H9 (cell line): ENCODE measurements at regions not wholly inside any gene's neighbourhood (a gene's known extent, or its start where the extent isn't known, plus 50 kb on each side); places are given as distances from the start of the nearest gene placed in this dataset.

Source experiments
- DNase-seq: peaks from one replicate; pipeline ENCODE4 v3.0.0-alpha.2; 2017
- H2AFZ ChIP-seq: one replicate; pipeline ENCODE4 v1.6.1; 2013; ENCODE audit warnings: mild to moderate bottlenecking, low read length, control low read depth, moderate library complexity
- H2AK5ac ChIP-seq: 2 replicates; pipeline ENCODE4 v1.6.1; 2013; ENCODE audit warnings: low read length, control low read depth, mixed read lengths; ENCODE audit not compliant: insufficient read length
- H2BK120ac ChIP-seq: one replicate; pipeline ENCODE4 v1.6.1; 2013; ENCODE audit warnings: low read depth, mild to moderate bottlenecking, low read length, control low read depth, inconsistent platforms; ENCODE audit not compliant: poor library complexity, severe bottlenecking
- H2BK12ac ChIP-seq: 2 replicates; pipeline ENCODE4 v1.6.1; 2013; ENCODE audit warnings: low read length, control low read depth, mixed read lengths, low read depth; ENCODE audit not compliant: insufficient read length
- H2BK15ac ChIP-seq: 2 replicates; pipeline ENCODE4 v1.6.1; 2013; ENCODE audit warnings: low read depth, low read length, control low read depth
- H2BK20ac ChIP-seq: one replicate; pipeline ENCODE4 v1.6.1; 2013; ENCODE audit warnings: low read depth, mild to moderate bottlenecking, low read length, control low read depth, inconsistent platforms; ENCODE audit not compliant: poor library complexity, severe bottlenecking
- H2BK5ac ChIP-seq: 2 replicates; pipeline ENCODE4 v1.6.1; 2013; ENCODE audit warnings: low read length, control low read depth, mixed read lengths; ENCODE audit not compliant: insufficient read length
- H3K14ac ChIP-seq: 2 replicates; pipeline ENCODE4 v1.6.1; 2013; ENCODE audit warnings: low read length, control low read depth; ENCODE audit not compliant: insufficient read depth
- H3K18ac ChIP-seq: 2 replicates; pipeline ENCODE4 v1.6.1; 2013; ENCODE audit warnings: low read depth, mild to moderate bottlenecking, mixed read lengths, low read length, control low read depth; ENCODE audit not compliant: insufficient read length
- H3K23ac ChIP-seq: 2 replicates; pipeline ENCODE4 v1.6.1; 2013; ENCODE audit warnings: low read length, control low read depth, mixed read lengths, low read depth; ENCODE audit not compliant: insufficient read length
- H3K23me2 ChIP-seq: 2 replicates; pipeline ENCODE4 v1.6.1; 2013; ENCODE audit warnings: low read depth, mild to moderate bottlenecking, mixed read lengths, low read length, control low read depth; ENCODE audit not compliant: insufficient read length, poor library complexity, severe bottlenecking
- H3K27ac ChIP-seq: 2 replicates; pipeline ENCODE4 v1.5.1; 2013; ENCODE audit warnings: low read length, control low read depth, mixed read lengths, low read depth; ENCODE audit not compliant: insufficient read length
- H3K27me3 ChIP-seq: 2 replicates; pipeline ENCODE4 v1.6.1; 2013; ENCODE audit warnings: low read length, control low read depth, inconsistent platforms; ENCODE audit not compliant: insufficient read depth
- H3K4ac ChIP-seq: 2 replicates; pipeline ENCODE4 v1.6.1; 2013; ENCODE audit warnings: low read depth, mild to moderate bottlenecking, control low read depth, inconsistent platforms, low read length, moderate library complexity
- H3K4me1 ChIP-seq: 2 replicates; pipeline ENCODE4 v1.6.1; 2013; ENCODE audit warnings: low read length, control low read depth, inconsistent platforms; ENCODE audit not compliant: insufficient read depth
- H3K4me2 ChIP-seq: 2 replicates; pipeline ENCODE4 v1.6.1; 2013; ENCODE audit warnings: low read length, control low read depth, mixed read lengths; ENCODE audit not compliant: insufficient read length, insufficient read depth
- H3K56ac ChIP-seq: 2 replicates; pipeline ENCODE4 v1.6.1; 2013; ENCODE audit warnings: low read depth, mild to moderate bottlenecking, mixed read lengths, low read length, control low read depth; ENCODE audit not compliant: insufficient read length
- H3K79me1 ChIP-seq: 2 replicates; pipeline ENCODE4 v1.6.1; 2013; ENCODE audit warnings: low read depth, mild to moderate bottlenecking, moderate library complexity, low read length, control low read depth, inconsistent platforms; ENCODE audit not compliant: insufficient read depth, poor library complexity, severe bottlenecking
- H3K79me2 ChIP-seq: 2 replicates; pipeline ENCODE4 v1.6.1; 2013; ENCODE audit warnings: low read length, control low read depth, inconsistent platforms; ENCODE audit not compliant: insufficient read depth
- H3K9ac ChIP-seq: 2 replicates; pipeline ENCODE4 v1.6.1; 2013; ENCODE audit warnings: low read length, control low read depth, mixed read lengths; ENCODE audit not compliant: insufficient read length; ENCODE audit errors: extremely low read depth
- H3K9me3 ChIP-seq: one replicate; pipeline ENCODE4 v1.6.1; 2013; ENCODE audit warnings: low read depth, low read length, inconsistent platforms; ENCODE audit not compliant: control insufficient read depth
- H3T11ph ChIP-seq: one replicate; pipeline ENCODE4 v1.6.1; 2013; ENCODE audit warnings: mild to moderate bottlenecking, low read length, control low read depth, inconsistent platforms
- H4K20me1 ChIP-seq: one replicate; pipeline ENCODE4 v1.6.1; 2013; ENCODE audit not compliant: control insufficient read depth, insufficient read length, insufficient read depth
- H4K5ac ChIP-seq: 2 replicates; pipeline ENCODE4 v1.6.1; 2013; ENCODE audit warnings: low read depth, mild to moderate bottlenecking, mixed read lengths, low read length, control low read depth; ENCODE audit not compliant: insufficient read length
- H4K8ac ChIP-seq: replicated peaks from 2 replicates; pipeline ENCODE4 v1.6.1; 2013; ENCODE audit warnings: low read length, control low read depth, mixed read lengths, low read depth; ENCODE audit not compliant: insufficient read length
- H4K91ac ChIP-seq: 2 replicates; pipeline ENCODE4 v1.6.1; 2013; ENCODE audit warnings: low read depth, mild to moderate bottlenecking, moderate library complexity, mixed read lengths, low read length, control low read depth; ENCODE audit not compliant: insufficient read length
- H3K27ac Mint-ChIP-seq, 3 experiments: 2 replicates in 2 of 3; 3 replicates in 1 of 3; pipeline ENCODE4 v1.8.0; 2020 to 2021; ENCODE audit warnings: mixed read lengths in 3 of 3, mild to moderate bottlenecking in 1 of 3, moderate library complexity in 1 of 3
- H3K27me3 Mint-ChIP-seq: 2 replicates; pipeline ENCODE4 v1.8.0; 2021; ENCODE audit warnings: low read depth, mild to moderate bottlenecking, moderate library complexity, mixed read lengths
- H3K36me3 Mint-ChIP-seq, 3 experiments: 2 replicates in 2 of 3; 3 replicates in 1 of 3; pipeline ENCODE4 v1.8.0; 2020 to 2021; ENCODE audit warnings: low read depth in 3 of 3, mixed read lengths in 3 of 3; ENCODE audit not compliant: insufficient read depth in 1 of 3
- H3K4me1 Mint-ChIP-seq, 2 experiments: 2 replicates each; pipeline ENCODE4 v1.8.0; 2020; ENCODE audit warnings: mixed read lengths in 2 of 2
- H3K4me3 Mint-ChIP-seq, 2 experiments: 2 replicates in 1 of 2; 3 replicates in 1 of 2; pipeline ENCODE4 v1.8.0; 2020 to 2021; ENCODE audit warnings: mild to moderate bottlenecking in 2 of 2, mixed read lengths in 2 of 2, moderate library complexity in 1 of 2
- H3K9me3 Mint-ChIP-seq, 2 experiments: 2 replicates in 1 of 2; 3 replicates in 1 of 2; pipeline ENCODE4 v1.8.0; 2020; ENCODE audit warnings: mild to moderate bottlenecking in 2 of 2, mixed read lengths in 2 of 2, moderate library complexity in 1 of 2
- CTCF ChIP-seq: fragments of 200-600 bp; sonication (generic); conservative IDR thresholded peaks from 3 replicates; pipeline ENCODE4 v1.8.0; 2021; ENCODE audit warnings: antibody characterized with exemption, mild to moderate bottlenecking
- WGBS: extraction: QIAGEN DNeasy Blood & Tissue Kit; methylation state at CpG from one replicate; pipeline ENCODE4 v1.1.7; 2013; ENCODE audit warnings: missing lambda C conversion rate, low lambda C conversion rate, mixed read lengths; ENCODE audit not compliant: insufficient read length; ENCODE audit errors: extremely low coverage; 5-methylcytosine and 5-hydroxymethylcytosine counted together

GRCh38 chr10:113232928-113233511 is 283.0 kb downstream of the TCF7L2 start:
- no peak overlapping the region for H2BK5ac ChIP-seq
- H3K27ac Mint-ChIP-seq: peak overlapping the region in 2 of 3 experiments; percentile 39 to 44; a peak in 2 of 7 replicates
- no peak overlapping the region for H2BK20ac ChIP-seq
- H3K36me3 Mint-ChIP-seq: no peaks in the 10 kb centered on the region
- H3K23me2 ChIP-seq: no peaks in the 10 kb centered on the region
- no peaks in the 10 kb centered on the region for H4K20me1 ChIP-seq
- H3K9ac ChIP-seq: no peak overlapping the region
- peak overlapping the region; percentile 12 for H3K4me2 ChIP-seq
- H3K27me3 Mint-ChIP-seq: peaks cover 5% of the 10 kb centered on the region; the same call in 1 of the 2 replicates
- no CpG with 5 or more reads among the region's 5 CpGs for WGBS
- no peak overlapping the region for H3K27ac ChIP-seq
- no peaks in the 10 kb centered on the region for H3K27me3 ChIP-seq
- H3K79me1 ChIP-seq: no peaks in the 10 kb centered on the region
- H4K8ac ChIP-seq: no peak overlapping the region
- H3K79me2 ChIP-seq: no peaks in the 10 kb centered on the region
- H3K4ac ChIP-seq: no peak overlapping the region
- no peak overlapping the region for H3K23ac ChIP-seq
- no peaks in the 10 kb centered on the region; a peak in 1 of 5 replicates for H3K9me3 Mint-ChIP-seq
- H4K91ac ChIP-seq: no peak overlapping the region
- H3K4me1 Mint-ChIP-seq: peaks cover 7 to 12% of the 10 kb centered on the region in 2 experiments
- H3K4me1 ChIP-seq: no peaks in the 10 kb centered on the region
- H3K14ac ChIP-seq: no peak overlapping the region; the same call in 1 of the 2 replicates
- no peaks in the 10 kb centered on the region for H3K9me3 ChIP-seq
- no peak overlapping the region for H2AK5ac ChIP-seq
- DNase-seq: no peak
- no peak overlapping the region for H3K18ac ChIP-seq
- no peak overlapping the region for H2BK12ac ChIP-seq
- H2BK120ac ChIP-seq: no peak overlapping the region
- no peak overlapping the region for H3T11ph ChIP-seq
- no peak overlapping the region for H3K56ac ChIP-seq
- peak overlapping the region; percentile 65 for H2AFZ ChIP-seq
- H4K5ac ChIP-seq: no peak overlapping the region
- TF ChIP-seq CTCF: no peak
- H2BK15ac ChIP-seq: no peak overlapping the region
- H3K4me3 Mint-ChIP-seq: no peak overlapping the region
